SHP77 (cell line): ENCODE measurements at regions not wholly inside any gene's neighbourhood (a gene's known extent, or its start where the extent isn't known, plus 50 kb on each side); places are given as distances from the start of the nearest gene placed in this dataset.

ENCODE experiments used
- DNase-seq, 2 experiments: peaks; one replicate each; lab custom pipeline; 2025; lab: John Stamatoyannopoulos, UW

- no peak for DNase-seq
These were observed 269.7 kb upstream of the FAR2 start for GRCh38 chr12:28879379-28879778.

DNA sequence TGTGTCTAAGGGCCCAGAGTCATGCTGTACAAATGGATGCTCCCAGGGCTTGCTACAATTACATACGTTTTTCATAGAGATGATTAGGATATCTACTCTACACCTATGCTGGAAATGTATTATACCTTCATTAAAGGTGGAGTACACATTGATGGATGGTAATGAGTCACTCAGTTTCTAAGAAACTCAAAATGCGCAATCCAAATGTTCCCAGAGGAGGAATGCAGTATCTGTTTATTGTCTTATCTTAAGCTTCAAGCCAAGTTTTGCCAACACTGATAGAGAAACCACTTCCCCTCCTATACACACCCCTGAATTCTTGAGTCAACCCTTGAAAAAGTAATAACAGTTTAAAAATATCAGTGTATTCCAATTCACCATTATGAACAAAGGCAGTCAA lies 266.6 kb upstream of the FAR2 start:
- DNase-seq = no peak

DNA sequence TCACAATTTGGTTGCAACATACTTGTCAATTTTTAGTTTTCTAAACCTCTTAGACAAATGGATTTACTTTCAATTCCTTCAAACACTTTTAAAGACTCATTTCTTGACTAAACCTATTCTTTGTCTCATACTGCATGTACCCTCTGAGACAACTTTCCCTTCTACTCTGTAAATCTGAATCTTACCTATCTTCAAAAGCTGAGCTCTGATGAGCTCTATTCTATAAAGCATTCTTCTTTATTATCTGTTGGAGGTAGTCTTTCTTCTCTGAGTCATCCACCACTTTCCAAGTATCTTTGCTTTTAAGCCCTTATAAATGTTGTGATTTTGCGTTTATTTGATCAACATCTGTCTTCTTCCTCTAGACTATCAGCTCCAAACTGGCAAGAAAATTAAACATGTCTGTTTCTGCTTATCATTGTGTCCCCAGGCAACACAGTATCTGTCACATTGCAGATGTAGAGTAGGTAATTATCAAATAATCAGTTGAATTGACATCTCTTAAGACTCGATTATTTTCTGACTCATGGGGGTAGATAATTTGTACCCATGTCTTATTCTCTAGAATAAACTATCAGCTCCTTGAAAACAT lies 265.6 kb upstream of the FAR2 start:
- DNase-seq = no peak

GRCh38 chr12:28884904-28885679 lies 264.0 kb upstream of the FAR2 start:
- DNase-seq = no peak

DNA sequence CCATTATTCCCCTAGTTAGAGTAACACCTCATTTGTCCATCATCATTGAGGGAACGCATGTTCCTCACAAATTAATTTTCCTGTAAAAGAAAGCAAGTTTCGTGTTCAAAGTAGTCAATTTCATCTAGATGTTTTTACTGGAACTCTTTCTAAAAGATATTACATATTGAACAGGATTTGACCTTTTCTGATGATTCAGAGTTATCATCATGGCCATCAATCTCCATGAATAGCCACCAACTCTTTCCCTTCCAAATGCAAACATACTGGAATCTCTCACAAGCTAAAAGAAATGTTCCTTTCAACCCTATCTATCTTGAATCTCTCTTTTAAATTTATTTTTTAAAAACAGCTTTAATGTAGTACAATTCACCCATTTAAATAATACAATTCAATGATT lies 263.1 kb upstream of the FAR2 start:
- no peak for DNase-seq

- no peak for DNase-seq
These were observed 261.6 kb upstream of the FAR2 start for GRCh38 chr12:28887461-28887990.

GRCh38 chr12:28890664-28891063 lies 258.4 kb upstream of the FAR2 start:
- no peak for DNase-seq

DNA sequence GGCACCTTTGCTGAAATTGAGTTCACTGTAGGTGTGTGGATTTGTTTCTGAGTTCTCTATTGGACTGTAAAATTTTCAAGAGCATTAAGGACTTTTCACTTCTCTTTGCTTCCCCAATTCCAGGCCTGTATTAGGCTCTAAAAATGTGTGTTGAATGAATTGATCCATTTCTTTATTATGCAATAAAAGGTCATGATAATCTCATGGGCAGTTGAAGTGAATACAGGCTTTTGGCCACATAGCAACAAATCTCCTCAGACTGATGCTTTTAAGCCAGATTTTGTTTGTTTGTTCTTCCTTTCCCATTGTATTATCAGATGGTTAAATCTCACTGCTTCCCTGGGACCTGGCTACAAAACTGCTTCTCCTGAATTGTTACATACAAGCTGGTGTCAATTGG lies 258.0 kb upstream of the FAR2 start:
- DNase-seq = no peak

DNA sequence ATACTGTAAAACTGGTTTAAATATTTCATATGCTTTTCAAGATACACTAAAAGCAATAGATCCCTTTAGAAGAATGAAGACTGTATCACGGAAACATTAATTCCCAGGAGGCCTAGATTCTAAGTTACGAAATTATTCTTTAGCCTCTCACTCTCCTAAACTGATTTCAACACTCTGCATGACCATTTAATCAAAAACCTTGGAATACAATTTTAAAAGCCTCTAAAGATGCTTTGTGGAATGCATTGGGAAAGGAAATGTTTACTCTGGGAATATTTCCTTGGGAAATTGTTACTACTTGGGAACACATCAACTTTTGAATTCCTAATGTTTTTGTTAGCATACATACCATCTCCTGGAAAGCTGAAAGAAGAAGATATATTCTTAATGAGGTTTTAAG lies 255.7 kb upstream of the FAR2 start:
- DNase-seq = no peak

- DNase-seq = no peak
These were observed 255.2 kb upstream of the FAR2 start for GRCh38 chr12:28893856-28894255.

- DNase-seq = no peak
These were observed 252.7 kb upstream of the FAR2 start for GRCh38 chr12:28896421-28896820.

DNA sequence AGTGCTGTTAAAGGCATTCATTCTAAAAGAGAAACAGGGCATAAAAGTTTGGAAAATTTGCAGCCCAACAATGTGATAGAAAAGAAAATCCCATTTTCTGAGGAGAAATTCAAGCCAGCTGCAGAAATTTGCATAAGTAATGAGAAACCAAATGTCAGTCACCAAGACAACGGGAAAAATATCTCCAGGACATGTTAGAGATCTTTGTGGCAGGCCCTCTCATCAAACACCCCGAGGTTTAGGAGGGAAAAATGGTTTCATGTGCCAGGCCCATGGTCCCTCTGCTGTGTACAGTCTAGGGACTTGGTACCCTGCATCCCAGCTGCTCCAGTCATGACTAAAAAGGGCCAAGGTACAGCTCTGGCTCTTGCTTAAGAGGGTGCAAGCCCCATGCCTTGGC lies 251.0 kb upstream of the FAR2 start:
- no peak for DNase-seq

DNA sequence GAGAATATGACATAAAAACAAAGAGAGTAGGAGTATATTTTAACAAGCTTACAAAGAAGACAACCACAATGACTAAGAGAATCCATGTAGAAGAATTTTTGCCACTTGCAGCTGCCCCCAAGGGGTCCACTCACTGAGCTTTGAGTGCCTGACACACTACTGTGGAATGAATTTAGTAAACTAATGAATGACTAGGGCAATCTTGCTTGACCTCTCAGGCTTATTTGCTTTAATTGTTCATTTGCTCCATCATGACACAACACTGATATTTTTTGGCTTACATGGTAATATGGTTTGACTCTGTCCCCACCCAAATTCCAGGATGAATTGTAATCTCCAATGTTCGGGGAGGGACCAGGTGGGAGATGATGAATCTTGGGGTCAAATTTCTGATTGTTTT lies 249.1 kb upstream of the FAR2 start:
- DNase-seq = no peak

- DNase-seq = no peak
These were observed 243.7 kb upstream of the FAR2 start for GRCh38 chr12:28905220-28905955.

GRCh38 chr12:28908646-28909045 lies 240.4 kb upstream of the FAR2 start:
- DNase-seq = no peak

DNA sequence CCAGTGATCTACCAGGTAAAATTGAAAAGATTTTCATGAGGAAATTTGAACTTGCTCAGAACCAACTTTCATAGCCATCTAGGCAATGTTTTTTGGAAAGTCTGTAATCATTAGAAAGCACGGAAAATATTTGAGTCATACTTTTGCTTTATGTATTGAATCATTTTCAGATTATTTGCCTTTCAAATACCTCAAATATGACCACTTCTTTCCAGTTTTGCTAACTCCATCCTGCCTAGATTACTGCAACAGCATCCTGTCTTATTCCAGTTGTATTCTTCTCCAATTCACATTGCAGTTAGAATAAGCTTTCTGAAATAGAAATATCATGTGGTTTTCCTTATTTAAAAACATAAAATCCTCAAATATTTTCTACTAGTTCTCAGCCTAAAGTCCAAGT lies 239.8 kb upstream of the FAR2 start:
- DNase-seq = no peak

GRCh38 chr12:28925719-28926376 lies 223.2 kb upstream of the FAR2 start:
- DNase-seq = no peak

GRCh38 chr12:28930704-28931103 lies 218.4 kb upstream of the FAR2 start:
- DNase-seq = no peak

DNA sequence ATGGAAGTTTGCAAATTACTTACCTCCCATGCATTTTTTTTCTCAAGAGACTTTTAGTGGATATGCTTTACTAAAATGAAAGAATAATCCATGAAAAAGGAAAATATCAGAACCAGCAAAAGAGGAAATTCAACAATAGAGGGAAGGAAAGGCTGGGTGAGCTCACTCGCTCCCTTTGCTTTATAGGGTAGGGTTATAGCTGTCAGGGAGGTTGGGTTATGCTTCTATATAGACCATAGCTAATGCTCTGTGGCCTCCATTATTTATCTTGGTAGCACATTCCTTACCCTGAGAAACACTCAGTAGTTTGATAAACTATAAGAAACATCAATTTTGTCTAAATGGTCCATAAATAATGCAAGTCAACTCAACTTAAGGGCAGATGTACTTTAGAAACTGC lies 215.9 kb upstream of the FAR2 start:
- DNase-seq = no peak

GRCh38 chr12:28933864-28934527 lies 215.1 kb upstream of the FAR2 start:
- DNase-seq = no peak

DNA sequence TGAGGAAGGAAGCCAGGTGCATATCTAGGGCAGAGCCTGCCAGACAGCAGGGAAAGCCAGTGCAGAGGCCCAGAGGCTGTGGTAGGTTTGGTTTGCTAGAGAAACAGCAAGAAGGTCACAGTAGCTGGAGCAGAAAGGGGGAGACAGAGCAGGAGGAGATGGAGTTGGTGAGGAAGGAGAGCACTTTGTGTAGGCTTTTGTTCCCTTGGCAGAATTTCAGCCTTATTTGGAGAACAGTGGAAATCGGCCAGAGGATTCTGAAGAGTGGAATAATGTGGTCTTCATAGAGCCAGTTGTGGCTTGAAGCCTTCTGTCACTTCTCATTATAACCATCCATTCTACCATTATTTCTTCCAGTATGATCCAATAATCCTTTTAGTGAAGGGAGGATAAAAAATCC lies 212.9 kb upstream of the FAR2 start:
- DNase-seq = no peak

- no peak for DNase-seq
These were observed 212.4 kb upstream of the FAR2 start for GRCh38 chr12:28936711-28937110.
